GM21723 (cell line): ENCODE measurements at regions not wholly inside any gene's neighbourhood (a gene's known extent, or its start where the extent isn't known, plus 50 kb on each side); places are given as distances from the start of the nearest gene placed in this dataset.
"Not testable (repeated sequence)": the region's sequence is repeated elsewhere in the genome, so short reads cannot be mapped to it uniquely, and the experiment has no call there.

Source experiments
- ATAC-seq: cut with Tn5 transposase; IDR thresholded peaks from one replicate; pipeline ENCODE4 v1.9.1; 2021; ENCODE audit warnings: mild to moderate bottlenecking, moderate library complexity; ENCODE audit not compliant: unreplicated experiment

- no peak for ATAC-seq
These were observed 247.9 kb upstream of the GJE1 start for GRCh38 chr6:141884850-141885249.

GRCh38 chr6:141878686-141879085 lies 254.0 kb upstream of the GJE1 start:
- no peak for ATAC-seq

GRCh38 chr6:141877275-141877983 lies 255.3 kb upstream of the GJE1 start:
- no peak for ATAC-seq

- no peak for ATAC-seq
These were observed 257.7 kb upstream of the GJE1 start for GRCh38 chr6:141874930-141875602.

- not testable (repeated sequence) for ATAC-seq
These were observed 263.2 kb upstream of the GJE1 start for GRCh38 chr6:141869509-141869908.

GRCh38 chr6:141867767-141868166 lies 265.0 kb upstream of the GJE1 start:
- no peak for ATAC-seq

GRCh38 chr6:141866731-141867497 lies 265.8 kb upstream of the GJE1 start:
- no peak for ATAC-seq

GRCh38 chr6:141851063-141851462 lies 281.7 kb upstream of the GJE1 start:
- no peak for ATAC-seq

- ATAC-seq = no peak
These were observed 284.5 kb upstream of the GJE1 start for GRCh38 chr6:141848029-141848890.

- no peak for ATAC-seq
These were observed 286.1 kb upstream of the GJE1 start for GRCh38 chr6:141846639-141847038.

GRCh38 chr6:141843178-141843834 lies 289.4 kb upstream of the GJE1 start:
- ATAC-seq = no peak

GRCh38 chr6:141833001-141833655 lies 299.6 kb upstream of the GJE1 start:
- ATAC-seq = no peak

GRCh38 chr6:141830530-141830929 lies 302.2 kb upstream of the GJE1 start:
- no peak for ATAC-seq

- no peak for ATAC-seq
These were observed 303.0 kb upstream of the GJE1 start for GRCh38 chr6:141829566-141830360.

- no peak for ATAC-seq
These were observed 308.4 kb upstream of the GJE1 start for GRCh38 chr6:141824350-141824749.

GRCh38 chr6:141815039-141815438 lies 317.7 kb upstream of the GJE1 start:
- ATAC-seq = not testable (repeated sequence)

- ATAC-seq = no peak
These were observed 322.8 kb upstream of the GJE1 start for GRCh38 chr6:141809901-141810300.

- no peak for ATAC-seq
These were observed 324.1 kb upstream of the GJE1 start for GRCh38 chr6:141808662-141809061.

- not testable (repeated sequence) for ATAC-seq
These were observed 331.8 kb upstream of the GJE1 start for GRCh38 chr6:141800973-141801372.
